Naive thymus-derived CD4-positive, alpha-beta T cell (primary cell): ENCODE measurements at regions not wholly inside any gene's neighbourhood (a gene's known extent, or its start where the extent isn't known, plus 50 kb on each side); places are given as distances from the start of the nearest gene placed in this dataset.

Experiments
- ATAC-seq: fragments of 150-1000 bp; cut with Tn5 transposase; 2 replicates; pipeline ENCODE4 v1.10.0; 2021; ENCODE audit warnings: mild to moderate bottlenecking, moderate library complexity
- CTCF ChIA-PET: fragments of 350-600 bp; sonication (Branson Sonifier 250); formaldehyde crosslinking; loops from one replicate; lab custom pipeline; 2021; ENCODE audit warnings: antibody characterized with exemption; lab: Charles Lee
- POLR2A ChIA-PET: fragments of 350-600 bp; sonication (Branson Sonifier 250); formaldehyde crosslinking; loops from one replicate; lab custom pipeline; 2021; ENCODE audit warnings: antibody characterized with exemption, inconsistent platforms; lab: Charles Lee
- DNase-seq, 9 donors: peaks; one replicate each; pipeline versions ENCODE4 v3.0.0 to v3.0.0-alpha.2; 2020 to 2022; ENCODE audit warnings: mixed read lengths in 1 of 9
- H3K27ac ChIP-seq: one replicate; pipeline ENCODE4 v1.7.0; 2013; ENCODE audit warnings: mild to moderate bottlenecking, low read depth, low read length, moderate library complexity
- H3K27me3 ChIP-seq, 2 donors: one replicate each; pipeline ENCODE4 v1.7.0; 2013; ENCODE audit warnings: low read length in 2 of 2, mild to moderate bottlenecking in 2 of 2, moderate library complexity in 2 of 2; ENCODE audit not compliant: control insufficient read depth in 2 of 2, insufficient read depth in 2 of 2
- H3K36me3 ChIP-seq, 3 experiments: 1 replicate in 2 of 3; 2 replicates in 1 of 3; pipeline ENCODE4 v1.7.0; 2013; ENCODE audit warnings: low read length in 3 of 3, mild to moderate bottlenecking in 3 of 3, moderate library complexity in 1 of 3; ENCODE audit not compliant: insufficient read depth in 3 of 3, control insufficient read depth in 2 of 3
- H3K4me1 ChIP-seq, 2 donors: one replicate each; pipeline ENCODE4 v1.7.0; 2013; ENCODE audit warnings: low read length in 2 of 2, mild to moderate bottlenecking in 2 of 2, moderate library complexity in 1 of 2; ENCODE audit not compliant: control insufficient read depth in 2 of 2, insufficient read depth in 2 of 2
- H3K4me3 ChIP-seq: 2 replicates; pipeline ENCODE4 v1.7.0; 2013; ENCODE audit warnings: mild to moderate bottlenecking, low read length
- H3K9me3 ChIP-seq, 3 experiments: 1 replicate in 2 of 3; 2 replicates in 1 of 3; pipeline ENCODE4 v1.7.0; 2013; ENCODE audit warnings: low read length in 3 of 3; ENCODE audit not compliant: control insufficient read depth in 2 of 3
- H3K27ac Mint-ChIP-seq, 9 donors: one replicate each; pipeline ENCODE4 v1.8.0; 2020 to 2022; ENCODE audit warnings: mixed read lengths in 9 of 9, mild to moderate bottlenecking in 8 of 9, moderate library complexity in 5 of 9, inconsistent platforms in 2 of 9
- H3K27me3 Mint-ChIP-seq, 5 donors: one replicate each; pipeline ENCODE4 v1.8.0; 2021 to 2022; ENCODE audit warnings: mixed read lengths in 5 of 5, mild to moderate bottlenecking in 1 of 5
- H3K36me3 Mint-ChIP-seq, 5 donors: one replicate each; pipeline ENCODE4 v1.8.0; 2020 to 2022; ENCODE audit warnings: mixed read lengths in 5 of 5, mild to moderate bottlenecking in 3 of 5, inconsistent platforms in 1 of 5
- H3K4me1 Mint-ChIP-seq, 7 donors: one replicate each; pipeline ENCODE4 v1.8.0; 2020 to 2022; ENCODE audit warnings: mixed read lengths in 7 of 7, mild to moderate bottlenecking in 3 of 7, inconsistent platforms in 1 of 7
- H3K4me3 Mint-ChIP-seq, 10 donors: one replicate each; pipeline ENCODE4 v1.8.0; 2020 to 2022; ENCODE audit warnings: mild to moderate bottlenecking in 10 of 10, mixed read lengths in 10 of 10, moderate library complexity in 6 of 10, inconsistent platforms in 2 of 10
- H3K9me3 Mint-ChIP-seq, 11 donors: one replicate each; pipeline ENCODE4 v1.8.0; 2020 to 2022; ENCODE audit warnings: mixed read lengths in 11 of 11, mild to moderate bottlenecking in 4 of 11, inconsistent platforms in 1 of 11, moderate library complexity in 1 of 11
- intact Hi-C, 2 donors: fragments of 100-400 bp; cut with micrococcal nuclease; formaldehyde crosslinking; loops; one replicate each; pipeline ENCODE4 v1.15.1; 2023

DNA sequence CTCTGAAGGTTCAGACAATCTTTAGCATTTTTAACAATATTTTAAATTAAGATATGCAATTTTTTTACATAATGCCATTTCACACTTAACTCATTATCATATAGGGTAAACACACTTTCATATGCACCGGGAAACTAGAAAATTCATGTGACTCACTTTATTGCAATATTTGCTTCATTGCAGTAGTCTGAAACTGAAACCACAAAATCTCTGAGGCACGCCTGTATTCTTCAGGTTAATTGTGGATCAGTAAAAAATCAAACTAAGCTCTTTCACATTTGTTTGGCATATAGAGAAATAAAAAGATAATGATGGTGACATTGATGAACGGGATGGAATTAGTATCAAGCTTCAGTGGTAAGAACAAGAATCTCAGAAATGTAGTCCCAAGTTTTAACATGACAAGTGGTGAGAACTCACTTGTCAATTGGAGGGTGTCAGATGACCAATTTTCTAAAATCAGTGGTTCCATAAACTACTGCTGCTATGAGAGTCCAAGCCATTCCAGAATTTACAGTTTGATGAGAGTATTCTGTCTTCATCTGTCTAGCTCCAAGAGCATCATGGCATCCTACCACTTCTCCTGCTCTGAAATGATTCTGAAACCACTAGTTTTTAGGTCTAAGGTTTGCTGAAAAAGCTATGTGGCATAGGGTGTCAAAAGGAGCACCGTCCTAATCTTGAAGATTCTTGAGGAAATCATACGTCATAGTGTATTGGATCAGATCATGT is 281.0 kb downstream of the PTPRC start:
- no peaks in the 10 kb centered on the region for H3K27me3 Mint-ChIP-seq
- no peaks in the 10 kb centered on the region for H3K9me3 Mint-ChIP-seq
- CTCF ChIA-PET, result interaction anchor here (0.6 to 1.7 kb wide), 5 partner anchors 9 to 195 kb away, joined by 3 to 6 read pairs (median 4); no protein-coding TSS in a partner anchor
- Histone ChIP-seq H3K36me3 (no peaks in the 10 kb centered on the region), H3K27me3 (no peaks in the 10 kb centered on the region), H3K4me1 (peaks cover 0 to 19% of the 10 kb centered on the region in 2 donors), H3K9me3 (no peaks in the 10 kb centered on the region), H3K4me3 (peak overlapping the region; percentile 26), H3K27ac (peak overlapping the region; percentile 55)
- DNase-seq (peak in 3 of 9 donors; percentile 20 to 30 (median 25)), ATAC-seq (peak; percentile 62)
- POLR2A ChIA-PET, result interaction anchor here (1.0 to 2.9 kb wide), 4 partner anchors 9 to 23 kb away, joined by 3 to 17 read pairs (median 5); no protein-coding TSS in a partner anchor
- H3K36me3 Mint-ChIP-seq, result peaks cover 0 to 37% (median 3%) of the 10 kb centered on the region in 5 donors
- H3K4me1 Mint-ChIP-seq, result peaks cover 33 to 83% (median 76%) of the 10 kb centered on the region in 7 donors
- peak overlapping the region; percentile 51 to 91 (median 81) for H3K4me3 Mint-ChIP-seq
- intact Hi-C loops, result loop anchor here (1.0 to 10.0 kb wide), 7 partner anchors 10 to 307 kb away; no protein-coding TSS in a partner anchor
- peak overlapping the region; percentile 48 to 87 (median 82) for H3K27ac Mint-ChIP-seq

DNA sequence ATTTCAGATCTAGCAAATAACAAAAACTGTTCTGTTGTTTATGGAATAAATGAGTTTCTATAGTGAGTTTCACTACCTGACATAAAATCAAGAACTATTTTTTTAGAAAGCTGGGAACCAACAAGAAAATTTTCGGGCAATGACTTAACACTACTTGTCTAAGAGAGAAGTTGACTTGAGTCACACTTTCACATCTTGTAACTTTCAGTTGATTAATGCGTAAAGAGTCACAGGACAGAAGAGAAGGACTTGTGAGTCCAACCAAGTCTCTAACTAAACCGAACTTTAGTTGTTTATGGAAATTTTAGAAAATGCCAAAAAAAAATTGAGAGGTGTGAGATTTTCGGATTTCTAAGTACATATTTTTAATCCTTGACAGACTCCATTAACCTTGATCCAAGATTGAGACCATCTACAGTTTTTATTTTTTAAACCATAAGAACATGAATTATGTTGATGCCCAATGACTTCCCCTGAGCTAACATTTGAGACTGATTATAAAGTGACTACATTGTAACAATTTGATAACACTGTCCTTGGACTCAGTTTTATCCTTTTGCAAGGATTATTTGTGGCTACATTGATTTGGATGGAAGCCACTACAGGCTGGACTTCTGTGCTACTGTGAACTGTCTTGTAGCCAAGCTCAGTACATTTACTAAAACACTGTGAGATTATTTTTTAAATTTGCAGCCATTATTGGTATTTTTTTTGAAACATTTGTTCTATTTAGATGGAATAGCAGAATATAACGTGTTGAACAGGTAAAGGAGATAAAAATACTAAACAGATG is 284.0 kb downstream of the PTPRC start:
- CTCF ChIA-PET, result interaction anchor here (0.6 to 0.8 kb wide), 2 partner anchors 21 to 190 kb away, joined by 3 read pairs; no protein-coding TSS in a partner anchor
- H3K9me3 Mint-ChIP-seq, result no peaks in the 10 kb centered on the region
- no peaks in the 10 kb centered on the region for H3K27me3 Mint-ChIP-seq
- no peaks in the 10 kb centered on the region for H3K9me3 ChIP-seq
- peaks cover 0 to 29% (median 0%) of the 10 kb centered on the region in 5 donors for H3K36me3 Mint-ChIP-seq
- H3K27ac ChIP-seq, result no peak overlapping the region
- H3K4me1 Mint-ChIP-seq, result peaks cover 30 to 90% (median 75%) of the 10 kb centered on the region in 7 donors
- no peak for DNase-seq
- no peaks in the 10 kb centered on the region for H3K27me3 ChIP-seq
- intact Hi-C loops, result loop anchor here (1.0 to 5.0 kb wide), 2 partner anchors 7 to 304 kb away; no protein-coding TSS in a partner anchor
- no peaks in the 10 kb centered on the region for H3K36me3 ChIP-seq
- POLR2A ChIA-PET, result interaction anchor here (1.1 kb wide), 1 partner anchor 12 kb away, joined by 4 read pairs; no protein-coding TSS in a partner anchor
- H3K4me1 ChIP-seq, result peaks cover 0 to 22% of the 10 kb centered on the region in 2 donors
- H3K4me3 ChIP-seq, result no peak overlapping the region
- peak; percentile 68 for ATAC-seq
- H3K4me3 Mint-ChIP-seq, result peak overlapping the region in 2 of 10 donors; percentile 18 to 68
- H3K27ac Mint-ChIP-seq, result peak overlapping the region in 4 of 9 donors; percentile 14 to 81 (median 60)

DNA sequence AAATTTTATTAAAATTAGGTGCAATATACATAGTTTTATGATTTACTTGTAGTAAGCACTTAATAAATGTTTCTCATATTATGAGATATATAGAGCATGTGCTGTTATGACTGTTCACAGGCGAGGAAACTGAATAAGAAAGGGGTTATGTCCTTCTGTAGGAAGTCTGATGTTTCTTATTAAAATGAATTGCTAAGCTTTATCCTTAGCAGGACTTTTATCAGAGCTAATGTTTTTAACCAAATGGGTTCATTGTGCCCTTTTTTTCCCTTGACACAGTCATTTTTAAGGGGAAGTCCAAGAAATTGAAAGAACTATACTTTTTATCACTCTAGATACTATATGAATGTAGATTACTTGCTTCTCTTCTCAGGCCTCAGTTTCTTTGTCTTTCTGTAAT is 285.2 kb downstream of the PTPRC start:
- Mint-ChIP-seq H3K4me3 (peak overlapping the region in 1 of 10 donors; percentile 34), H3K4me1 (peaks cover 23 to 83% (median 68%) of the 10 kb centered on the region in 7 donors), H3K27ac (peak overlapping the region in 4 of 9 donors; percentile 38 to 65 (median 54)), H3K27me3 (no peaks in the 10 kb centered on the region), H3K36me3 (peaks cover 0 to 23% (median 0%) of the 10 kb centered on the region in 5 donors), H3K9me3 (no peaks in the 10 kb centered on the region)
- no peak for DNase-seq
- Histone ChIP-seq H3K9me3 (no peaks in the 10 kb centered on the region), H3K27ac (no peak overlapping the region), H3K27me3 (no peaks in the 10 kb centered on the region), H3K4me1 (peaks cover 0 to 22% of the 10 kb centered on the region in 2 donors), H3K4me3 (no peak overlapping the region), H3K36me3 (no peaks in the 10 kb centered on the region)
- CTCF ChIA-PET, result interaction anchor here (0.6 kb wide), 1 partner anchor 27 kb away, joined by 3 read pairs; no protein-coding TSS in a partner anchor
- ATAC-seq, result no peak
- intact Hi-C loops, result loop anchor here in 1 of 2 donors (5.0 kb wide), 1 partner anchor 303 kb away; no protein-coding TSS in a partner anchor
- POLR2A ChIA-PET, result interaction anchor here (0.6 kb wide), 1 partner anchor 12 kb away, joined by 3 read pairs; no protein-coding TSS in a partner anchor

DNA sequence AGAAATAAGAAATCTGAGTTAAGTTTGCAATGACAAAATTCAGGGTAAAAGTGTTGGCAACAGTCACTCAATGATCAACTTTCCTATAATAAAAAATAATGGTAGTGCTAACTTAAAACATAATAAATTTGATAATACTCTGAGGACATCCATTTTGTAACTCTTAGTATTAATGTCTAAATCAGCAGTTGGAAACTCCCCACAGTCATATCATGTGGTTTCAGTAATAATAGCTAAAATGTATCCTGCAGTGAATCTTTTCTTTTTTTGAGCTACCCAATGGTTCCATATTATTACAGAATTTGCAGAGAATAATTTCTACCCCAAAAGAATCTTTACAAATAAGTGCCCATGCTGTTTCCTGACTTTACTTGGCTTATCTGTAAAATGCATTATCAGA is 286.7 kb downstream of the PTPRC start:
- intact Hi-C loops, result no loop called here
- no peak for ATAC-seq
- no peak overlapping the region for H3K27ac ChIP-seq
- no peak overlapping the region for H3K4me3 ChIP-seq
- H3K4me1 ChIP-seq, result peaks cover 4 to 19% of the 10 kb centered on the region in 2 donors
- no peaks in the 10 kb centered on the region for H3K36me3 ChIP-seq
- Mint-ChIP-seq H3K27ac (peak overlapping the region in 2 of 9 donors; percentile 25 to 42), H3K4me1 (peaks cover 23 to 83% (median 66%) of the 10 kb centered on the region in 7 donors), H3K36me3 (peaks cover 0 to 20% (median 0%) of the 10 kb centered on the region in 5 donors), H3K9me3 (no peaks in the 10 kb centered on the region), H3K27me3 (no peaks in the 10 kb centered on the region), H3K4me3 (no peak overlapping the region)
- no peak for DNase-seq
- no peaks in the 10 kb centered on the region for H3K9me3 ChIP-seq
- POLR2A ChIA-PET, result interaction anchor here (0.7 to 1.2 kb wide), 4 partner anchors 9 to 189 kb away, joined by 3 to 5 read pairs (median 4); no protein-coding TSS in a partner anchor
- CTCF ChIA-PET, result no interaction called here
- no peaks in the 10 kb centered on the region for H3K27me3 ChIP-seq

DNA sequence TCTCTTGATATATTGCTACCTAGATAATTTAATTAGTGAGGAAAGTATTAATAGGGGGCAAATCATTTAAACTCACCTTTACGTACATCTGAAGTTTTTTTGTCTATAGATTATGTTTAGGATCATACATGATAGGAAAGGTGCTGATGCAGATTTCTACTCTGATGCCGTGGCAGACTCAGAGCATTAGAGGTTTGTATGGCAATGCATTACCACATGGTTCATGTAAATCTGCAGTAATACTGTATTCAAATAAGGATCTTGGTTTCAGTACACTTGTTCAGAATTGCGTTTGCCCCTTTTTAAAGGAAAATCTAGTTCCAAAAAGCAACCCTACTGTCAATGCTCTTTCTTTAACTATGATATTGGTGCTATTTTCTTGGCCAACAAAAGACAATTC is 288.3 kb downstream of the PTPRC start:
- no peak for ATAC-seq
- ChIA-PET POLR2A (no interaction called here), CTCF (interaction anchor here (0.7 kb wide), 1 partner anchor 8 kb away, joined by 3 read pairs; no protein-coding TSS in a partner anchor)
- DNase-seq, result no peak
- no peaks in the 10 kb centered on the region for H3K9me3 Mint-ChIP-seq
- Histone ChIP-seq H3K9me3 (no peaks in the 10 kb centered on the region), H3K27me3 (no peaks in the 10 kb centered on the region), H3K27ac (no peak overlapping the region), H3K4me3 (no peak overlapping the region), H3K4me1 (peaks cover 4 to 16% of the 10 kb centered on the region in 2 donors), H3K36me3 (no peaks in the 10 kb centered on the region)
- peak overlapping the region in 3 of 9 donors; percentile 21 to 42 (median 24) for H3K27ac Mint-ChIP-seq
- peak overlapping the region in 3 of 10 donors; percentile 6 to 61 (median 18) for H3K4me3 Mint-ChIP-seq
- intact Hi-C loops, result loop anchor here in 1 of 2 donors (1.0 kb wide), 1 partner anchor 9 kb away; no protein-coding TSS in a partner anchor
- peaks cover 20 to 81% (median 60%) of the 10 kb centered on the region in 7 donors for H3K4me1 Mint-ChIP-seq
- H3K27me3 Mint-ChIP-seq, result no peaks in the 10 kb centered on the region
- H3K36me3 Mint-ChIP-seq, result peaks cover 0 to 20% (median 0%) of the 10 kb centered on the region in 5 donors
